ENCODE measurements at regions not wholly inside any gene's neighbourhood (a gene's known extent, or its start where the extent isn't known, plus 50 kb on each side); places are given as distances from the start of the nearest gene placed in this dataset.

DNA sequence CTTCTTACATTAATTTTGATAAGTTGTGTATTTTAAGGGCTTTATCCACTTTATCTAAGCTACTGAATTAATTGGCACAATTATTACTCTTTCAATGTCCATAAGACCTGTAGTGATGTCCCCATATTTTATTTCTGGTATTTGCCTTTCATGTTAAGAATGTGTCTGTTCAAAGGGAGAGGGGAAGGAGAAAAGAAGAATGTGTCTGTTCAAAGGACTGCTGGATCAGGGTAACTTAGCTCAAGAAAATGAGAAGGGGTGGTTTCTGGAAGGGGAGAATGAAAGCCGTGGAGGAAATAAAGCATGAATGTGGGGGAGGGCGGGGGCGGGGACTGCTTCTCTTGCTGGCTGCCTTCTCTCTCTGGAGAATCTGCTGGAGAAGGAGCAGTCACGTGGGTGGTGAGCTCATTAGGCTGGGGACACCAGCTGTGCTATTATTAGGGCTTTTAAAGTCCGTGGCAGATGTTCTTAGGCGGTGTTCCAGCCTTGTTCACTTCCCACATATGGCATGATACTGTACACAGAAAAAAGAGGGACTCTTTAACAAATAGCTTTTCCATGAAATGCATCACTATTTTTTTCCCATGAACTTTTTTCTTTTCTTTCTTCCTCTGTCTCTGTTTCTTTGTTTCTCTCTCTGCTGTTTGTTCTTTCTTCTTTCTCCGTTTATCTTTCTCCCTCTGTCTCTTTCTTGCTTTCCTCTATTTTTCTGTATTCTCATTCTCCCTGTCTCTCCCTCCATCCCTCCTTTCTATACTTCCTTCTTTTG, 63.7 kb upstream of the ULK4 start:
- Histone ChIP-seq H3K4me1 (ENCODE audit: insufficient read depth) (peaks cover 29% of the 10 kb centered on the region), H3K4me2 (peak overlapping the region; percentile 68), H4K20me1 (ENCODE audit: insufficient read depth, poor library complexity, severe bottlenecking) (no peaks in the 10 kb centered on the region), H3K79me2 (peaks cover 73% of the 10 kb centered on the region), H3K27me3 (no peaks in the 10 kb centered on the region), H3K36me3 (replicated peaks; ENCODE audit: insufficient read depth, low read depth) (no peaks in the 10 kb centered on the region), H3K4me3 (no peak overlapping the region), H2AFZ (peak overlapping the region; percentile 16), H3K27ac (peak overlapping the region; percentile 97), H3K9me2 (replicated peaks; ENCODE audit: insufficient read depth) (no peaks in the 10 kb centered on the region), H3K9me3 (ENCODE audit: low read depth) (no peaks in the 10 kb centered on the region)
- 1% methylated on average over 7 of the region's 7 CpGs for WGBS (ENCODE audit: low lambda C conversion rate, missing lambda C conversion rate)
- DNase-seq (ENCODE audit: low spot score), result peak; percentile 96
- TF ChIP-seq EZH2 (IDR thresholded peaks at IDR 0.05; ENCODE audit: borderline replicate concordance) (no peak), EZH2phosphoT487 (IDR thresholded peaks at IDR 0.05; ENCODE audit: low read depth, severe bottlenecking, unreplicated experiment) (no peak)
- TF ChIP-seq, protein P1, sequence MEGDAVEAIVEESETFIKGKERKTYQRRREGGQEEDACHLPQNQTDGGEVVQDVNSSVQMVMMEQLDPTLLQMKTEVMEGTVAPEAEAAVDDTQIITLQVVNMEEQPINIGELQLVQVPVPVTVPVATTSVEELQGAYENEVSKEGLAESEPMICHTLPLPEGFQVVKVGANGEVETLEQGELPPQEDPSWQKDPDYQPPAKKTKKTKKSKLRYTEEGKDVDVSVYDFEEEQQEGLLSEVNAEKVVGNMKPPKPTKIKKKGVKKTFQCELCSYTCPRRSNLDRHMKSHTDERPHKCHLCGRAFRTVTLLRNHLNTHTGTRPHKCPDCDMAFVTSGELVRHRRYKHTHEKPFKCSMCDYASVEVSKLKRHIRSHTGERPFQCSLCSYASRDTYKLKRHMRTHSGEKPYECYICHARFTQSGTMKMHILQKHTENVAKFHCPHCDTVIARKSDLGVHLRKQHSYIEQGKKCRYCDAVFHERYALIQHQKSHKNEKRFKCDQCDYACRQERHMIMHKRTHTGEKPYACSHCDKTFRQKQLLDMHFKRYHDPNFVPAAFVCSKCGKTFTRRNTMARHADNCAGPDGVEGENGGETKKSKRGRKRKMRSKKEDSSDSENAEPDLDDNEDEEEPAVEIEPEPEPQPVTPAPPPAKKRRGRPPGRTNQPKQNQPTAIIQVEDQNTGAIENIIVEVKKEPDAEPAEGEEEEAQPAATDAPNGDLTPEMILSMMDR (IDR thresholded peaks at IDR 0.05; ENCODE audit: poor library complexity), result no peak

DNA sequence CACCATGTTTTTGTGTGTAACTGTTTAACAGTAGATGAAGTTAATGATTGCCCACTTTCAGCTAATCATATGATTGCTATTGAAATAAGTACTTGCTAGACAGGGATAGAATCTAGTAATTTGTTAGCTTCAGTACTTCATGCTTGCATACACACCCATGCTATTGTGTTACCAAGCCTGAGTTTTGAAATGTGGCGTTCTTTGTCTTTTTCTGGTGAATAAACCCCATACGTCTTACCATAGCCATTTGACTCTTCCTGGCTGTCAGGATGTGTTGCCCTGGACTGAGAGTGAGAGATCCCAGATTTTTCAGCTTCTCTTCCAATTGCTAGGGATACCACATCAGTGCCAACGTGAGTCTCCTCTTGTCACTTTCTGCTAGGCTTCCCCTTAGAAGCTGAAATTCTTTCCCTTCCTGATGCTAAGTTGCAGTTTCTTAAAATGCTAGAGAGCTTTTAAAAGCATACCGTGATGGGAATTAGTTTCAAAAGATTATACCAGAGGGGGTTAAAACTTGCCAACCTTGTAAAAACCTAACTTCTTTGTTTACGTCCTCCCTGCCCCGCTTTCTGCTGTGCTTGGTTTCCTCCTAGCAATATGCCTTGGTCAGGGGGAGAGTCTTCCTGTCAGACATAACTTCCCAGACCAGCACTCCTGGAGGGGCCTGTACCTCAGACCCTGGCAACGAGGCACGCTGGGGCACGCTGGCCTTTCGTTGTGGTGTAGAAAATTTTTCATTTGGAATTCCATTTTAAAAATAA, 62.9 kb upstream of the ULK4 start:
- Histone ChIP-seq H3K4me2 (peak overlapping the region; percentile 68), H3K4me3 (no peak overlapping the region), H3K79me2 (peaks cover 76% of the 10 kb centered on the region)

DNA sequence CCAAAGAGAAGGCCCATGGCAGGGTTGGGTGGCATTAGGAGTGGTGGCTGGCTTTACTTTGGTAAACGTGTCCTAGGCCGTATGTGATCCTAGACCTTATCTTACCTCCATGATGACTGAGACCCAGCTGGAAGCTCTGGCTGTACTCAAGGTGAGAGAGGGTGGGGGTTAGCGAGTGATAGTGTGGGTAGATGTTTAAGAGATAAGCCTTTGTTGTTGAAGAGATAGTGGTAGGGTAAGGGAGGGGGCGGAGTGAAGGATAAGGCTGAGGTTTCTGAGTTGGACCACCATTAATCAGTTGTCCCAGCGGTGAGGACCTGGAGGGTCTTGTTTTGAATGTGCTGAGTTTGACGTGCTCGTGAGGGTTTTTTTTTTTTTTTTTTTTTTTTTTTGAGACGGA, 61.5 kb upstream of the ULK4 start:
- Histone ChIP-seq H3K4me1 (ENCODE audit: insufficient read depth) (peaks cover 29% of the 10 kb centered on the region), H3K4me2 (no peak overlapping the region), H3K9me2 (replicated peaks; ENCODE audit: insufficient read depth) (no peaks in the 10 kb centered on the region), H3K4me3 (no peak overlapping the region), H4K20me1 (ENCODE audit: insufficient read depth, poor library complexity, severe bottlenecking) (no peaks in the 10 kb centered on the region), H3K27me3 (no peaks in the 10 kb centered on the region), H3K36me3 (replicated peaks; ENCODE audit: insufficient read depth, low read depth) (no peaks in the 10 kb centered on the region), H3K79me2 (peaks cover 76% of the 10 kb centered on the region), H3K9me3 (ENCODE audit: low read depth) (no peaks in the 10 kb centered on the region), H2AFZ (no peak overlapping the region), H3K27ac (peak overlapping the region; percentile 97)
- no peak for DNase-seq (ENCODE audit: low spot score)
- WGBS (ENCODE audit: low lambda C conversion rate, missing lambda C conversion rate), result 69% methylated on average over 8 of the region's 8 CpGs
- TF ChIP-seq EZH2phosphoT487 (IDR thresholded peaks at IDR 0.05; ENCODE audit: low read depth, severe bottlenecking, unreplicated experiment) (no peak), EZH2 (IDR thresholded peaks at IDR 0.05; ENCODE audit: borderline replicate concordance) (no peak)
- TF ChIP-seq, protein P1 (IDR thresholded peaks at IDR 0.05; ENCODE audit: poor library complexity), result no peak

More for the DNA sequence above, 62.9 kb upstream of the ULK4 start:
- H2AFZ ChIP-seq, result no peak overlapping the region
- no peaks in the 10 kb centered on the region for H3K27me3 ChIP-seq
- H3K9me2 ChIP-seq (replicated peaks; ENCODE audit: insufficient read depth), result no peaks in the 10 kb centered on the region
- no peak for DNase-seq (ENCODE audit: low spot score)
- H3K9me3 ChIP-seq (ENCODE audit: low read depth), result no peaks in the 10 kb centered on the region
- H4K20me1 ChIP-seq (ENCODE audit: insufficient read depth, poor library complexity, severe bottlenecking), result no peaks in the 10 kb centered on the region
- peak overlapping the region; percentile 97 for H3K27ac ChIP-seq
- H3K36me3 ChIP-seq (replicated peaks; ENCODE audit: insufficient read depth, low read depth), result no peaks in the 10 kb centered on the region
- peaks cover 29% of the 10 kb centered on the region for H3K4me1 ChIP-seq (ENCODE audit: insufficient read depth)
- TF ChIP-seq, protein P1 (IDR thresholded peaks at IDR 0.05; ENCODE audit: poor library complexity), result no peak
- TF ChIP-seq EZH2phosphoT487 (IDR thresholded peaks at IDR 0.05; ENCODE audit: low read depth, severe bottlenecking, unreplicated experiment) (no peak), EZH2 (IDR thresholded peaks at IDR 0.05; ENCODE audit: borderline replicate concordance) (no peak)
- WGBS (ENCODE audit: low lambda C conversion rate, missing lambda C conversion rate), result 25% methylated on average over 10 of the region's 10 CpGs

Measured in hepatocyte (in vitro differentiated cells).